ENCODE measurements at regions not wholly inside any gene's neighbourhood (a gene's known extent, or its start where the extent isn't known, plus 50 kb on each side); places are given as distances from the start of the nearest gene placed in this dataset.

- TF ChIP-seq, protein P1, sequence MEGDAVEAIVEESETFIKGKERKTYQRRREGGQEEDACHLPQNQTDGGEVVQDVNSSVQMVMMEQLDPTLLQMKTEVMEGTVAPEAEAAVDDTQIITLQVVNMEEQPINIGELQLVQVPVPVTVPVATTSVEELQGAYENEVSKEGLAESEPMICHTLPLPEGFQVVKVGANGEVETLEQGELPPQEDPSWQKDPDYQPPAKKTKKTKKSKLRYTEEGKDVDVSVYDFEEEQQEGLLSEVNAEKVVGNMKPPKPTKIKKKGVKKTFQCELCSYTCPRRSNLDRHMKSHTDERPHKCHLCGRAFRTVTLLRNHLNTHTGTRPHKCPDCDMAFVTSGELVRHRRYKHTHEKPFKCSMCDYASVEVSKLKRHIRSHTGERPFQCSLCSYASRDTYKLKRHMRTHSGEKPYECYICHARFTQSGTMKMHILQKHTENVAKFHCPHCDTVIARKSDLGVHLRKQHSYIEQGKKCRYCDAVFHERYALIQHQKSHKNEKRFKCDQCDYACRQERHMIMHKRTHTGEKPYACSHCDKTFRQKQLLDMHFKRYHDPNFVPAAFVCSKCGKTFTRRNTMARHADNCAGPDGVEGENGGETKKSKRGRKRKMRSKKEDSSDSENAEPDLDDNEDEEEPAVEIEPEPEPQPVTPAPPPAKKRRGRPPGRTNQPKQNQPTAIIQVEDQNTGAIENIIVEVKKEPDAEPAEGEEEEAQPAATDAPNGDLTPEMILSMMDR (IDR thresholded peaks at IDR 0.05; ENCODE audit: insufficient read depth, low read length): peak; percentile 44
- no peak for TF ChIP-seq REST (IDR thresholded peaks at IDR 0.05; ENCODE audit: insufficient replicate concordance, low read depth)
- TF ChIP-seq SPI1 (IDR thresholded peaks at IDR 0.05; ENCODE audit: borderline replicate concordance, low read depth): no peak
- TF ChIP-seq GABPA (IDR thresholded peaks at IDR 0.05; ENCODE audit: low read depth): no peak
Measured at GRCh38 chr1:239951511-239952140, 140.1 kb upstream of the FMN2 start.
